Duodenal mucosa (tissue), 2 donors: ENCODE measurements at regions not wholly inside any gene's neighbourhood (a gene's known extent, or its start where the extent isn't known, plus 50 kb on each side); places are given as distances from the start of the nearest gene placed in this dataset.
"Not testable (repeated sequence)": the region's sequence is repeated elsewhere in the genome, so short reads cannot be mapped to it uniquely, and the experiment has no call there.

Experiments used
- H3K27ac ChIP-seq: one replicate; pipeline ENCODE4 v1.7.0; 2013; ENCODE audit warnings: low read depth, low read length
- H3K27me3 ChIP-seq, 2 donors: one replicate each; pipeline ENCODE4 v1.7.0; 2013; ENCODE audit warnings: low read length in 2 of 2, control low read depth in 1 of 2; ENCODE audit not compliant: insufficient read depth in 2 of 2, control insufficient read depth in 1 of 2
- H3K36me3 ChIP-seq, 2 donors: one replicate each; pipeline ENCODE4 v1.7.0; 2013; ENCODE audit warnings: low read length in 2 of 2, control low read depth in 1 of 2; ENCODE audit not compliant: insufficient read depth in 2 of 2, control insufficient read depth in 1 of 2
- H3K4me1 ChIP-seq, 2 donors: one replicate each; pipeline ENCODE4 v1.7.0; 2013; ENCODE audit warnings: low read length in 2 of 2, control low read depth in 1 of 2; ENCODE audit not compliant: insufficient read depth in 2 of 2, control insufficient read depth in 1 of 2
- H3K4me3 ChIP-seq, 2 donors: one replicate each; pipeline ENCODE4 v1.7.0; 2013; ENCODE audit warnings: low read length in 2 of 2, low read depth in 1 of 2
- H3K9ac ChIP-seq, 2 donors: one replicate each; pipeline ENCODE4 v1.7.0; 2013; ENCODE audit warnings: low read length in 2 of 2, low read depth in 1 of 2
- H3K9me3 ChIP-seq, 2 donors: one replicate each; pipeline ENCODE4 v1.7.0; 2013; ENCODE audit warnings: low read length in 2 of 2, control low read depth in 1 of 2; ENCODE audit not compliant: control insufficient read depth in 1 of 2

- Histone ChIP-seq H3K27ac (no peak overlapping the region), H3K36me3 (no peaks in the 10 kb centered on the region), H3K4me3 (no peak overlapping the region), H3K9ac (no peak overlapping the region), H3K27me3 (no peaks in the 10 kb centered on the region), H3K4me1 (no peaks in the 10 kb centered on the region), H3K9me3 (no peaks in the 10 kb centered on the region)
Measured at GRCh38 chr17:71022758-71023157, 853.4 kb downstream of the KCNJ2 start.

GRCh38 chr17:71023249-71024030 lies 854.1 kb downstream of the KCNJ2 start:
- no peak overlapping the region for H3K9ac ChIP-seq
- H3K27me3 ChIP-seq: no peaks in the 10 kb centered on the region
- H3K4me3 ChIP-seq: no peak overlapping the region
- H3K36me3 ChIP-seq: no peaks in the 10 kb centered on the region
- H3K27ac ChIP-seq: no peak overlapping the region
- H3K4me1 ChIP-seq: no peaks in the 10 kb centered on the region
- no peaks in the 10 kb centered on the region for H3K9me3 ChIP-seq

GRCh38 chr17:71024172-71024571 lies 854.8 kb downstream of the KCNJ2 start:
- H3K27ac ChIP-seq: no peak overlapping the region
- H3K4me3 ChIP-seq: no peak overlapping the region
- H3K9ac ChIP-seq: no peak overlapping the region
- no peaks in the 10 kb centered on the region for H3K9me3 ChIP-seq
- no peaks in the 10 kb centered on the region for H3K4me1 ChIP-seq
- no peaks in the 10 kb centered on the region for H3K36me3 ChIP-seq
- H3K27me3 ChIP-seq: no peaks in the 10 kb centered on the region

- H3K9me3 ChIP-seq: no peaks in the 10 kb centered on the region
- no peak overlapping the region for H3K27ac ChIP-seq
- no peaks in the 10 kb centered on the region for H3K27me3 ChIP-seq
- H3K4me3 ChIP-seq: no peak overlapping the region
- H3K36me3 ChIP-seq: no peaks in the 10 kb centered on the region
- H3K4me1 ChIP-seq: no peaks in the 10 kb centered on the region
- no peak overlapping the region for H3K9ac ChIP-seq
Measured at GRCh38 chr17:71024969-71025368, 855.6 kb downstream of the KCNJ2 start.

- Histone ChIP-seq H3K27me3 (no peaks in the 10 kb centered on the region), H3K4me3 (no peak overlapping the region), H3K9ac (no peak overlapping the region), H3K36me3 (no peaks in the 10 kb centered on the region), H3K27ac (no peak overlapping the region), H3K9me3 (no peaks in the 10 kb centered on the region), H3K4me1 (no peaks in the 10 kb centered on the region)
Measured at GRCh38 chr17:71029246-71029645, 859.9 kb downstream of the KCNJ2 start.

- H3K9ac ChIP-seq, H3K27ac ChIP-seq, H3K4me1 ChIP-seq, H3K27me3 ChIP-seq, H3K36me3 ChIP-seq, H3K4me3 ChIP-seq, H3K9me3 ChIP-seq: not testable (repeated sequence)
Measured at GRCh38 chr17:71031286-71031685, 862.0 kb downstream of the KCNJ2 start.

- H3K4me3 ChIP-seq: no peak overlapping the region
- H3K36me3 ChIP-seq: no peaks in the 10 kb centered on the region
- H3K27ac ChIP-seq: no peak overlapping the region
- no peaks in the 10 kb centered on the region for H3K27me3 ChIP-seq
- no peaks in the 10 kb centered on the region for H3K4me1 ChIP-seq
- no peak overlapping the region for H3K9ac ChIP-seq
- H3K9me3 ChIP-seq: no peaks in the 10 kb centered on the region
Measured at GRCh38 chr17:71032746-71033273, 863.5 kb downstream of the KCNJ2 start.

- no peaks in the 10 kb centered on the region for H3K36me3 ChIP-seq
- no peaks in the 10 kb centered on the region for H3K9me3 ChIP-seq
- H3K9ac ChIP-seq: no peak overlapping the region
- no peaks in the 10 kb centered on the region for H3K27me3 ChIP-seq
- H3K27ac ChIP-seq: no peak overlapping the region
- H3K4me1 ChIP-seq: no peaks in the 10 kb centered on the region
- H3K4me3 ChIP-seq: no peak overlapping the region
Measured at GRCh38 chr17:71033336-71033735, 864.0 kb downstream of the KCNJ2 start.

GRCh38 chr17:71035226-71035625 lies 865.9 kb downstream of the KCNJ2 start:
- H3K27ac ChIP-seq: no peak overlapping the region

GRCh38 chr17:71037386-71037785 lies 868.1 kb downstream of the KCNJ2 start:
- no peak overlapping the region for H3K27ac ChIP-seq

More at GRCh38 chr17:71035226-71035625, 865.9 kb downstream of the KCNJ2 start:
- H3K9me3 ChIP-seq: no peaks in the 10 kb centered on the region
- no peak overlapping the region for H3K4me3 ChIP-seq
- H3K36me3 ChIP-seq: no peaks in the 10 kb centered on the region
- H3K9ac ChIP-seq: no peak overlapping the region
- H3K27me3 ChIP-seq: no peaks in the 10 kb centered on the region
- no peaks in the 10 kb centered on the region for H3K4me1 ChIP-seq

More at GRCh38 chr17:71037386-71037785, 868.1 kb downstream of the KCNJ2 start:
- Histone ChIP-seq H3K27me3 (no peaks in the 10 kb centered on the region), H3K4me1 (no peaks in the 10 kb centered on the region), H3K36me3 (no peaks in the 10 kb centered on the region), H3K9ac (no peak overlapping the region), H3K9me3 (no peaks in the 10 kb centered on the region), H3K4me3 (no peak overlapping the region)
